Mesendoderm (in vitro differentiated cells): ENCODE measurements at regions not wholly inside any gene's neighbourhood (a gene's known extent, or its start where the extent isn't known, plus 50 kb on each side); places are given as distances from the start of the nearest gene placed in this dataset.

Experiments
- DNase-seq: peaks from one replicate; pipeline ENCODE4 v3.0.0; 2013
- H2AK5ac ChIP-seq: 2 replicates; pipeline ENCODE4 v1.6.1; 2013; ENCODE audit warnings: low read length, inconsistent platforms
- H2BK120ac ChIP-seq: 2 replicates; pipeline ENCODE4 v1.6.1; 2013; ENCODE audit warnings: low read depth, mild to moderate bottlenecking, low read length, moderate library complexity, mixed read lengths
- H2BK15ac ChIP-seq: replicated peaks from 2 replicates; pipeline ENCODE4 v1.6.1; 2013; ENCODE audit warnings: low read depth, mild to moderate bottlenecking, moderate library complexity
- H2BK5ac ChIP-seq: 2 replicates; pipeline ENCODE4 v1.6.1; 2013; ENCODE audit warnings: low read length, inconsistent platforms
- H3K18ac ChIP-seq: 2 replicates; pipeline ENCODE4 v1.6.1; 2013; ENCODE audit warnings: mild to moderate bottlenecking, low read length, mixed read lengths
- H3K23ac ChIP-seq: one replicate; pipeline ENCODE4 v1.6.1; 2013; ENCODE audit warnings: low read length
- H3K27ac ChIP-seq: 2 replicates; pipeline ENCODE4 v1.5.1; 2013; ENCODE audit warnings: low read depth, mild to moderate bottlenecking, inconsistent platforms, low read length, moderate library complexity
- H3K27me3 ChIP-seq: 2 replicates; pipeline ENCODE4 v1.6.1; 2013; ENCODE audit warnings: low read length, control low read depth, mild to moderate bottlenecking, inconsistent platforms; ENCODE audit not compliant: insufficient read depth, poor library complexity
- H3K36me3 ChIP-seq: 2 replicates; pipeline ENCODE4 v1.6.1; 2013; ENCODE audit warnings: low read length, inconsistent platforms; ENCODE audit not compliant: control insufficient read depth, insufficient read depth
- H3K4ac ChIP-seq: one replicate; pipeline ENCODE4 v1.6.1; 2013; ENCODE audit warnings: low read depth, mild to moderate bottlenecking, low read length, moderate library complexity
- H3K4me1 ChIP-seq: 2 replicates; pipeline ENCODE4 v1.6.1; 2013; ENCODE audit warnings: low read depth, low read length, inconsistent platforms; ENCODE audit not compliant: control insufficient read depth
- H3K4me2 ChIP-seq: 2 replicates; pipeline ENCODE4 v1.6.1; 2013; ENCODE audit warnings: low read length
- H3K4me3 ChIP-seq: 2 replicates; pipeline ENCODE4 v1.5.1; 2013; ENCODE audit warnings: mild to moderate bottlenecking, low read length
- H3K56ac ChIP-seq: one replicate; pipeline ENCODE4 v1.6.1; 2013; ENCODE audit warnings: low read length
- H3K79me1 ChIP-seq: 2 replicates; pipeline ENCODE4 v1.6.1; 2013; ENCODE audit warnings: low read length, inconsistent platforms
- H3K79me2 ChIP-seq: 2 replicates; pipeline ENCODE4 v1.6.1; 2013; ENCODE audit warnings: mild to moderate bottlenecking, low read length; ENCODE audit not compliant: control insufficient read depth, insufficient read depth
- H3K9ac ChIP-seq: 2 replicates; pipeline ENCODE4 v1.6.1; 2013; ENCODE audit warnings: low read length, inconsistent platforms
- H4K5ac ChIP-seq: one replicate; pipeline ENCODE4 v1.6.1; 2013; ENCODE audit warnings: low read length
- H4K8ac ChIP-seq: one replicate; pipeline ENCODE4 v1.6.1; 2013; ENCODE audit warnings: low read depth, mild to moderate bottlenecking, control low read depth, low read length, moderate library complexity
- WGBS: extraction: QIAGEN DNeasy Blood & Tissue Kit; methylation state at CpG from one replicate; pipeline ENCODE4 v1.1.7; 2013; ENCODE audit warnings: low lambda C conversion rate, missing lambda C conversion rate; ENCODE audit not compliant: insufficient coverage; ENCODE audit errors: extremely low coverage; 5-methylcytosine and 5-hydroxymethylcytosine counted together

DNA sequence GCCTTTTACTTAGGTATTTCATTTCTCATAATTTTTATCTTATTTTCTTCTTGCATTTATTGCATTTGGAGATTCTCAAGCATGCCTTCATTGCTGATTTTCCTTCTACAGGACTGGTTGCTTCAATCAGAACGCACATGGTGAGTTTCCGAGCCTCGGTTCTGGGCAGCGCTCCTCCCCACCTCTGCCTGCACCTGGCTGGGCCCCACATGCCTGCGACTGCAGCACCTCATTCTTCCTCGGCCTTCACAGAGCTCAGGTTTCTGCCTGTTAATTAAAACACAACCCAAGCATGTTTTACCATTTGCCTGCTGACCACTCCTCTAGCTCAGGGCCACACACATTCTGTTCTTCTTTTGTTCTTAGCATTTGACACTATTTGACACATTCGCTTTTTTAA is 398.8 kb downstream of the GALR1 start:
- no peak overlapping the region for H4K5ac ChIP-seq
- no peaks in the 10 kb centered on the region for H3K36me3 ChIP-seq
- H2BK120ac ChIP-seq, result no peak overlapping the region
- no peak overlapping the region for H3K4ac ChIP-seq
- no peaks in the 10 kb centered on the region for H3K79me2 ChIP-seq
- no peak overlapping the region for H3K23ac ChIP-seq
- H3K9ac ChIP-seq, result no peak overlapping the region
- H3K56ac ChIP-seq, result no peak overlapping the region
- H3K18ac ChIP-seq, result no peak overlapping the region
- H3K79me1 ChIP-seq, result no peaks in the 10 kb centered on the region
- no peak overlapping the region for H2AK5ac ChIP-seq
- no peak overlapping the region for H2BK15ac ChIP-seq
- no peaks in the 10 kb centered on the region for H3K27me3 ChIP-seq
- H3K27ac ChIP-seq, result no peak overlapping the region
- H3K4me2 ChIP-seq, result no peak overlapping the region
- WGBS, result no CpG with 5 or more reads among the region's 7 CpGs
- no peak overlapping the region for H3K4me3 ChIP-seq
- no peaks in the 10 kb centered on the region for H3K4me1 ChIP-seq
- no peak overlapping the region for H4K8ac ChIP-seq
- no peak for DNase-seq
- H2BK5ac ChIP-seq, result no peak overlapping the region

DNA sequence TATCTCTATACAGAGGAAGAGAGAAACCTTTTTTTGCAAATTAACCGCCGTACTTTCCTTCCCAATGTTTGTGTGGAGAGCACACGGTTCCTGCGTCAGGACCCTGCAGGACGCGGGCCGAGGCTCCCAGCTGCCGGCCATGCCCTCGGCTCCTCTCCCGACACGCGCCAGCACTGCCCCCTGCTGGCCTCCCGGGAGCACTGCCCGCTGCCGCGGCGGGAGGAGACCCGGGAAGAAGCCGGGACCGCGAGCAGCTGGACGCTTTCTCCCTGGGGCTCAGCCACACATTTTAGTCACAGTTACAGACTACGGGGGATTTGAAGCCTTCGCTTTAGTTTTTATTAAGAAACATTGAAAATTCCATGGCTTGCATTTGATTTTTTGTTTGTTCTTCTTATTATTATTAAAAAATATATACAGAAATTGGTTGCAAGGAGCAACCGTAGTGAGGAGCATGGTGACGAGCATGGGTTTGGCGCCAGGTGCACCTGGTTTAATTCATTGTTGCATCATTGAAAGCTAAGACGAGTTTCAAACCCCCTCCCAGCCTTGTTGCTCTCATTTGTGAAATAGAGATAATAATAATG is 401.2 kb downstream of the GALR1 start:
- H3K79me2 ChIP-seq, result no peaks in the 10 kb centered on the region
- H3K4me2 ChIP-seq, result no peak overlapping the region
- no peak overlapping the region for H4K5ac ChIP-seq
- no peak overlapping the region for H2BK5ac ChIP-seq
- H3K36me3 ChIP-seq, result no peaks in the 10 kb centered on the region
- no peak overlapping the region for H2AK5ac ChIP-seq
- H3K4ac ChIP-seq, result no peak overlapping the region
- H3K23ac ChIP-seq, result no peak overlapping the region
- no peak overlapping the region for H4K8ac ChIP-seq
- no peak overlapping the region for H2BK120ac ChIP-seq
- H3K18ac ChIP-seq, result no peak overlapping the region
- WGBS, result no CpG with 5 or more reads among the region's 28 CpGs
- no peak overlapping the region for H3K9ac ChIP-seq
- no peak overlapping the region for H3K27ac ChIP-seq
- H3K56ac ChIP-seq, result no peak overlapping the region
- H3K4me1 ChIP-seq, result no peaks in the 10 kb centered on the region
- DNase-seq, result peak; percentile 70
- H3K79me1 ChIP-seq, result no peaks in the 10 kb centered on the region
- no peak overlapping the region for H3K4me3 ChIP-seq
- no peaks in the 10 kb centered on the region for H3K27me3 ChIP-seq
- H2BK15ac ChIP-seq, result no peak overlapping the region

DNA sequence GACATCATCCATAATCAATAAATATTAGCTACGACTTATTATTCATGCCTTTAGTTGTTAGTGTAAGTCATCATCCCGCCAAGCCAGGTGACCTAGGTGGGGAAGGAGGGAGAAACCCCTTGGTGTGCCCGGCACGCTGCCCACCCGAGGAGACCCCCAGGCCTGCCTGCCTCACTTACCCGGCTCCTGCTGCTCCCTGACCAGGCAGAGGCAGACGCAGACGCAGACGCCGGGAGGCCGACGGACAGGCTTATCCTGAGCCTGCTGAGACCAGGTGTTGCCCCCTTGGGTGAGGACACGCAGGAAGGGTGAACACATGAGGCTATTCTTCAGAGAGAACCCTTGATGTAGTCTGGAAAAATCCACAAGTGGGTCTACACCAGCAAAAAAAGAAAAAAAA is 401.8 kb downstream of the GALR1 start:
- Histone ChIP-seq H3K4me2 (no peak overlapping the region), H2BK5ac (no peak overlapping the region), H3K23ac (no peak overlapping the region), H3K79me2 (no peaks in the 10 kb centered on the region), H3K9ac (no peak overlapping the region), H4K8ac (no peak overlapping the region), H4K5ac (no peak overlapping the region), H3K56ac (no peak overlapping the region), H2BK120ac (no peak overlapping the region), H3K18ac (no peak overlapping the region), H3K36me3 (no peaks in the 10 kb centered on the region), H3K27ac (no peak overlapping the region), H3K27me3 (no peaks in the 10 kb centered on the region), H2BK15ac (no peak overlapping the region), H3K4ac (no peak overlapping the region), H3K4me3 (no peak overlapping the region), H3K79me1 (no peaks in the 10 kb centered on the region), H2AK5ac (no peak overlapping the region), H3K4me1 (no peaks in the 10 kb centered on the region)
- whole genome bisulfite sequencing, result no CpG with 5 or more reads among the region's 13 CpGs
- DNase-seq, result no peak

DNA sequence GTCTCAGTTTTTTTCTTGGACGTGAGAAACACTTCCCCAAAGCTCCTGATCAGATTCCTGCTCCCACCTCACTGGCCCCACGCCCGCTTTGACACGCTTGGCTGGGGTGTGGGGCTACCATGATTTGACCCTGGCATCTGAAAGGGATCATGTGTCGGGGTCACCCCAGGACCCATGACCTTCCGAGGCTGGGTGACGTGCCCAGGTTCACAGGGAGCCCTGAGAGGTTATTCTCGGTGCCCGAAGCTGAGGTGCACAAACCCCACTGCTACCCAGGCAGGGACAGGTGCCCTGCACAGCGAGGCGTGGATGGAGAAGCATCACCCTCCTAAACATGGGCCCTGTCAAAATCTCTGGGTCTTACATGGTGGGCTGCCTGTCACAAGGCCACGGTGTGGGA is 404.1 kb downstream of the GALR1 start:
- WGBS, result no CpG with 5 or more reads among the region's 12 CpGs

DNA sequence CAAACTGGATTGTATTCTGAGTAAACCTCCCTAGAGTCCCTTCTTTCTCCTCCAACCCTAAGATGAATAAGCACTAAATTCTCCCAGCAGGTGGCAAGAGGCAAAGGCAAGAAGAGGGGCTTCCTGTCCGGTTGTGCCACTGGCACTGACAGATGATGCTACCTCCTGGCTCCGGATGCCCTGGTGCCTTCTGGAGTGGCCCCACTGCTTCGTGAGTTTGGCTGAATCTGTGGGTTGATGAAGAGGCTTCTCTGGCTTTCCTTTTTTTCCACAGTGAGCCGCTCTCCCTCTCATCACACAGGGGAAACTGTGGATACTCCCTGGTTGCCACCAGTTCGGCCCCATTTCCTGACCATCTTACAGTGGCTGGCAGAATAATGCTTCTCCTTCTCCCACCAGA is 404.7 kb downstream of the GALR1 start:
- Histone ChIP-seq H2BK5ac (no peak overlapping the region), H4K8ac (no peak overlapping the region), H3K79me1 (no peaks in the 10 kb centered on the region), H3K4me1 (no peaks in the 10 kb centered on the region), H2BK120ac (no peak overlapping the region), H3K27ac (no peak overlapping the region), H3K9ac (no peak overlapping the region), H3K79me2 (no peaks in the 10 kb centered on the region), H3K23ac (no peak overlapping the region), H3K27me3 (no peaks in the 10 kb centered on the region), H3K56ac (no peak overlapping the region), H3K36me3 (no peaks in the 10 kb centered on the region), H4K5ac (no peak overlapping the region), H2AK5ac (no peak overlapping the region), H3K4me2 (no peak overlapping the region), H2BK15ac (no peak overlapping the region), H3K18ac (no peak overlapping the region), H3K4ac (no peak overlapping the region), H3K4me3 (no peak overlapping the region)
- WGBS, result no CpG with 5 or more reads among the region's 5 CpGs
- no peak for DNase-seq

More for the DNA sequence above, 404.1 kb downstream of the GALR1 start:
- Histone ChIP-seq H3K18ac (no peak overlapping the region), H3K9ac (no peak overlapping the region), H3K4me3 (no peak overlapping the region), H4K5ac (no peak overlapping the region), H3K4me2 (no peak overlapping the region), H2BK15ac (no peak overlapping the region), H2BK120ac (no peak overlapping the region), H3K79me2 (no peaks in the 10 kb centered on the region), H3K27me3 (no peaks in the 10 kb centered on the region), H3K79me1 (no peaks in the 10 kb centered on the region), H3K4me1 (no peaks in the 10 kb centered on the region), H4K8ac (no peak overlapping the region), H2BK5ac (no peak overlapping the region), H3K27ac (no peak overlapping the region), H2AK5ac (no peak overlapping the region), H3K4ac (no peak overlapping the region), H3K56ac (no peak overlapping the region), H3K23ac (no peak overlapping the region), H3K36me3 (no peaks in the 10 kb centered on the region)
- no peak for DNase-seq

DNA sequence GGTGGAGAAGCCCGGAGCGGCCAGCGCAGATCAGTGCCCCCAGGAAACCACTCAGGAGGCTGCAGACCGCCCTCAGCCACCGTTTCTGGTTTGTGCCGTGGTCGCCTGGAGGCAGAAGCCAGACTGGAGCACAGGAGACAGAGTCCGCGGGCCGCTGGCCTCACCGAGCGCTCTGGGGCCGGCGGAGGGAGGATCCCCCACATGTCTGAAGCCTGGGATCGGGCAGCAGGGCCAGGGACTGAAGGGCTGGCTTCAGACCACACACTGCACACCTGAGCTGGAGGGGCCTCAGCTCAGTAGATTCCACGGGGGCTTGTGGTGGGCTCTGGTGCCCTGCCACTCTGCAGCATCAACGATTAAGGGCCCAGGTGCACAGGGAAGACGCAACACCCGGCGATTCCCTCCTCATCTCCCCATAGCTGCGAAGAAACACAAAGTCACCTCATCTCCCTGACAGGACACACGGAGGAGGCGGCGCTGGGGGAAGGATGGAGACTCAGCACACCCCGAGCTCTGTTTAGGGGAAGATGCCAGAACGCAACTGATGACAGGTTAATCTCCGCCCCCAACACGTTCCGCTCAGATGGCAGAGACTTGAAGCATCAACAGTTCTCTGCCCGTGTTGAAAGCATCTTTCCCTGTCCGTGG is 408.1 kb downstream of the GALR1 start:
- Histone ChIP-seq H3K79me2 (no peaks in the 10 kb centered on the region), H3K18ac (no peak overlapping the region), H3K79me1 (no peaks in the 10 kb centered on the region), H3K4ac (no peak overlapping the region), H4K8ac (no peak overlapping the region), H2BK5ac (no peak overlapping the region), H3K56ac (no peak overlapping the region), H2BK15ac (no peak overlapping the region), H3K27me3 (no peaks in the 10 kb centered on the region), H3K36me3 (no peaks in the 10 kb centered on the region), H3K4me1 (no peaks in the 10 kb centered on the region), H3K23ac (no peak overlapping the region), H3K4me2 (no peak overlapping the region), H2AK5ac (no peak overlapping the region), H3K4me3 (no peak overlapping the region), H2BK120ac (no peak overlapping the region), H3K27ac (no peak overlapping the region), H4K5ac (no peak overlapping the region), H3K9ac (no peak overlapping the region)
- DNase-seq, result no peak
- no CpG with 5 or more reads among the region's 31 CpGs for WGBS
